H9 (cell line): ENCODE measurements at regions not wholly inside any gene's neighbourhood (a gene's known extent, or its start where the extent isn't known, plus 50 kb on each side); places are given as distances from the start of the nearest gene placed in this dataset.

Experiments used
- DNase-seq: peaks from one replicate; pipeline ENCODE4 v3.0.0-alpha.2; 2017
- H2AFZ ChIP-seq: one replicate; pipeline ENCODE4 v1.6.1; 2013; ENCODE audit warnings: mild to moderate bottlenecking, low read length, control low read depth, moderate library complexity
- H2AK5ac ChIP-seq: 2 replicates; pipeline ENCODE4 v1.6.1; 2013; ENCODE audit warnings: low read length, control low read depth, mixed read lengths; ENCODE audit not compliant: insufficient read length
- H2BK120ac ChIP-seq: one replicate; pipeline ENCODE4 v1.6.1; 2013; ENCODE audit warnings: low read depth, mild to moderate bottlenecking, low read length, control low read depth, inconsistent platforms; ENCODE audit not compliant: poor library complexity, severe bottlenecking
- H2BK12ac ChIP-seq: 2 replicates; pipeline ENCODE4 v1.6.1; 2013; ENCODE audit warnings: low read length, control low read depth, mixed read lengths, low read depth; ENCODE audit not compliant: insufficient read length
- H2BK15ac ChIP-seq: 2 replicates; pipeline ENCODE4 v1.6.1; 2013; ENCODE audit warnings: low read depth, low read length, control low read depth
- H2BK20ac ChIP-seq: one replicate; pipeline ENCODE4 v1.6.1; 2013; ENCODE audit warnings: low read depth, mild to moderate bottlenecking, low read length, control low read depth, inconsistent platforms; ENCODE audit not compliant: poor library complexity, severe bottlenecking
- H2BK5ac ChIP-seq: 2 replicates; pipeline ENCODE4 v1.6.1; 2013; ENCODE audit warnings: low read length, control low read depth, mixed read lengths; ENCODE audit not compliant: insufficient read length
- H3K14ac ChIP-seq: 2 replicates; pipeline ENCODE4 v1.6.1; 2013; ENCODE audit warnings: low read length, control low read depth; ENCODE audit not compliant: insufficient read depth
- H3K18ac ChIP-seq: 2 replicates; pipeline ENCODE4 v1.6.1; 2013; ENCODE audit warnings: low read depth, mild to moderate bottlenecking, mixed read lengths, low read length, control low read depth; ENCODE audit not compliant: insufficient read length
- H3K23ac ChIP-seq: 2 replicates; pipeline ENCODE4 v1.6.1; 2013; ENCODE audit warnings: low read length, control low read depth, mixed read lengths, low read depth; ENCODE audit not compliant: insufficient read length
- H3K23me2 ChIP-seq: 2 replicates; pipeline ENCODE4 v1.6.1; 2013; ENCODE audit warnings: low read depth, mild to moderate bottlenecking, mixed read lengths, low read length, control low read depth; ENCODE audit not compliant: insufficient read length, poor library complexity, severe bottlenecking
- H3K27ac ChIP-seq: 2 replicates; pipeline ENCODE4 v1.5.1; 2013; ENCODE audit warnings: low read length, control low read depth, mixed read lengths, low read depth; ENCODE audit not compliant: insufficient read length
- H3K27me3 ChIP-seq: 2 replicates; pipeline ENCODE4 v1.6.1; 2013; ENCODE audit warnings: low read length, control low read depth, inconsistent platforms; ENCODE audit not compliant: insufficient read depth
- H3K4ac ChIP-seq: 2 replicates; pipeline ENCODE4 v1.6.1; 2013; ENCODE audit warnings: low read depth, mild to moderate bottlenecking, control low read depth, inconsistent platforms, low read length, moderate library complexity
- H3K4me1 ChIP-seq: 2 replicates; pipeline ENCODE4 v1.6.1; 2013; ENCODE audit warnings: low read length, control low read depth, inconsistent platforms; ENCODE audit not compliant: insufficient read depth
- H3K4me2 ChIP-seq: 2 replicates; pipeline ENCODE4 v1.6.1; 2013; ENCODE audit warnings: low read length, control low read depth, mixed read lengths; ENCODE audit not compliant: insufficient read length, insufficient read depth
- H3K56ac ChIP-seq: 2 replicates; pipeline ENCODE4 v1.6.1; 2013; ENCODE audit warnings: low read depth, mild to moderate bottlenecking, mixed read lengths, low read length, control low read depth; ENCODE audit not compliant: insufficient read length
- H3K79me1 ChIP-seq: 2 replicates; pipeline ENCODE4 v1.6.1; 2013; ENCODE audit warnings: low read depth, mild to moderate bottlenecking, moderate library complexity, low read length, control low read depth, inconsistent platforms; ENCODE audit not compliant: insufficient read depth, poor library complexity, severe bottlenecking
- H3K79me2 ChIP-seq: 2 replicates; pipeline ENCODE4 v1.6.1; 2013; ENCODE audit warnings: low read length, control low read depth, inconsistent platforms; ENCODE audit not compliant: insufficient read depth
- H3K9ac ChIP-seq: 2 replicates; pipeline ENCODE4 v1.6.1; 2013; ENCODE audit warnings: low read length, control low read depth, mixed read lengths; ENCODE audit not compliant: insufficient read length; ENCODE audit errors: extremely low read depth
- H3K9me3 ChIP-seq: one replicate; pipeline ENCODE4 v1.6.1; 2013; ENCODE audit warnings: low read depth, low read length, inconsistent platforms; ENCODE audit not compliant: control insufficient read depth
- H3T11ph ChIP-seq: one replicate; pipeline ENCODE4 v1.6.1; 2013; ENCODE audit warnings: mild to moderate bottlenecking, low read length, control low read depth, inconsistent platforms
- H4K20me1 ChIP-seq: one replicate; pipeline ENCODE4 v1.6.1; 2013; ENCODE audit not compliant: control insufficient read depth, insufficient read length, insufficient read depth
- H4K5ac ChIP-seq: 2 replicates; pipeline ENCODE4 v1.6.1; 2013; ENCODE audit warnings: low read depth, mild to moderate bottlenecking, mixed read lengths, low read length, control low read depth; ENCODE audit not compliant: insufficient read length
- H4K8ac ChIP-seq: replicated peaks from 2 replicates; pipeline ENCODE4 v1.6.1; 2013; ENCODE audit warnings: low read length, control low read depth, mixed read lengths, low read depth; ENCODE audit not compliant: insufficient read length
- H4K91ac ChIP-seq: 2 replicates; pipeline ENCODE4 v1.6.1; 2013; ENCODE audit warnings: low read depth, mild to moderate bottlenecking, moderate library complexity, mixed read lengths, low read length, control low read depth; ENCODE audit not compliant: insufficient read length
- H3K27ac Mint-ChIP-seq, 3 experiments: 2 replicates in 2 of 3; 3 replicates in 1 of 3; pipeline ENCODE4 v1.8.0; 2020 to 2021; ENCODE audit warnings: mixed read lengths in 3 of 3, mild to moderate bottlenecking in 1 of 3, moderate library complexity in 1 of 3
- H3K27me3 Mint-ChIP-seq: 2 replicates; pipeline ENCODE4 v1.8.0; 2021; ENCODE audit warnings: low read depth, mild to moderate bottlenecking, moderate library complexity, mixed read lengths
- H3K36me3 Mint-ChIP-seq, 3 experiments: 2 replicates in 2 of 3; 3 replicates in 1 of 3; pipeline ENCODE4 v1.8.0; 2020 to 2021; ENCODE audit warnings: low read depth in 3 of 3, mixed read lengths in 3 of 3; ENCODE audit not compliant: insufficient read depth in 1 of 3
- H3K4me1 Mint-ChIP-seq, 2 experiments: 2 replicates each; pipeline ENCODE4 v1.8.0; 2020; ENCODE audit warnings: mixed read lengths in 2 of 2
- H3K4me3 Mint-ChIP-seq, 2 experiments: 2 replicates in 1 of 2; 3 replicates in 1 of 2; pipeline ENCODE4 v1.8.0; 2020 to 2021; ENCODE audit warnings: mild to moderate bottlenecking in 2 of 2, mixed read lengths in 2 of 2, moderate library complexity in 1 of 2
- H3K9me3 Mint-ChIP-seq, 2 experiments: 2 replicates in 1 of 2; 3 replicates in 1 of 2; pipeline ENCODE4 v1.8.0; 2020; ENCODE audit warnings: mild to moderate bottlenecking in 2 of 2, mixed read lengths in 2 of 2, moderate library complexity in 1 of 2
- WGBS: extraction: QIAGEN DNeasy Blood & Tissue Kit; methylation state at CpG from one replicate; pipeline ENCODE4 v1.1.7; 2013; ENCODE audit warnings: missing lambda C conversion rate, low lambda C conversion rate, mixed read lengths; ENCODE audit not compliant: insufficient read length; ENCODE audit errors: extremely low coverage; 5-methylcytosine and 5-hydroxymethylcytosine counted together
- TF ChIP-seq, protein P1 (sequence below): fragments of 200-600 bp; sonication (generic); conservative IDR thresholded peaks from 3 replicates; pipeline ENCODE4 v1.8.0; 2021; ENCODE audit warnings: antibody characterized with exemption, mild to moderate bottlenecking

DNA sequence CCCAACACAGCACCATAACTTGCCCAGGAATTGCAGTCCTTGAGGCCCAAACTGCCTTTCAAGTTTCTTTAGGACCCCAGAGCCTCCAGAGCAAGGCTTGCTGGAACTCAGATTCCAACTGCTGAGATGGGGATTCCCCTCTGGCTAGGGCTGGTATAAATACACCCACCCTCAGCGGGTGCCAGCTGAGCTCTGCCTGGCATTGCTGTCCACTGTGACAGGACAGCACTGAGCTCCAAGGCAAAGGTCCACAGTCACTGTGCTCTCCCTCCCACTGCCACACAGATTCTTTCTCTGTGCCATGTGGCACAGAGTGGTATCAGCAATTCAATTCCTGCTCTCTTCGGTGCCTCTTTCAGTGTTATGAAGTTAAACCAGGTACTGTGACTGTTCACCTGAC is 304.2 kb upstream of the LMCD1 start:
- Histone ChIP-seq H4K8ac (no peak overlapping the region), H2BK20ac (no peak overlapping the region), H4K5ac (no peak overlapping the region), H3K23ac (no peak overlapping the region), H3K4ac (no peak overlapping the region), H3K4me2 (no peak overlapping the region), H2BK12ac (no peak overlapping the region), H3K79me2 (no peaks in the 10 kb centered on the region), H3K27ac (no peak overlapping the region), H2BK5ac (no peak overlapping the region), H2AFZ (no peak overlapping the region), H2AK5ac (no peak overlapping the region), H3K9me3 (no peaks in the 10 kb centered on the region), H3K14ac (no peak overlapping the region), H3K56ac (no peak overlapping the region), H3K23me2 (no peaks in the 10 kb centered on the region), H2BK15ac (no peak overlapping the region), H3K18ac (no peak overlapping the region), H3K4me1 (no peaks in the 10 kb centered on the region), H4K20me1 (no peaks in the 10 kb centered on the region), H3K79me1 (no peaks in the 10 kb centered on the region), H3K9ac (no peak overlapping the region), H4K91ac (no peak overlapping the region), H3K27me3 (no peaks in the 10 kb centered on the region), H3T11ph (no peak overlapping the region), H2BK120ac (no peak overlapping the region)
- Mint-ChIP-seq H3K9me3 (no peaks in the 10 kb centered on the region), H3K4me1 (no peaks in the 10 kb centered on the region), H3K27ac (no peak overlapping the region), H3K4me3 (no peak overlapping the region), H3K27me3 (no peaks in the 10 kb centered on the region), H3K36me3 (peaks cover 0 to 1% (median 0%) of the 10 kb centered on the region in 3 experiments; a peak in 3 of 7 replicates)
- DNase-seq: no peak
- TF ChIP-seq, protein P1, sequence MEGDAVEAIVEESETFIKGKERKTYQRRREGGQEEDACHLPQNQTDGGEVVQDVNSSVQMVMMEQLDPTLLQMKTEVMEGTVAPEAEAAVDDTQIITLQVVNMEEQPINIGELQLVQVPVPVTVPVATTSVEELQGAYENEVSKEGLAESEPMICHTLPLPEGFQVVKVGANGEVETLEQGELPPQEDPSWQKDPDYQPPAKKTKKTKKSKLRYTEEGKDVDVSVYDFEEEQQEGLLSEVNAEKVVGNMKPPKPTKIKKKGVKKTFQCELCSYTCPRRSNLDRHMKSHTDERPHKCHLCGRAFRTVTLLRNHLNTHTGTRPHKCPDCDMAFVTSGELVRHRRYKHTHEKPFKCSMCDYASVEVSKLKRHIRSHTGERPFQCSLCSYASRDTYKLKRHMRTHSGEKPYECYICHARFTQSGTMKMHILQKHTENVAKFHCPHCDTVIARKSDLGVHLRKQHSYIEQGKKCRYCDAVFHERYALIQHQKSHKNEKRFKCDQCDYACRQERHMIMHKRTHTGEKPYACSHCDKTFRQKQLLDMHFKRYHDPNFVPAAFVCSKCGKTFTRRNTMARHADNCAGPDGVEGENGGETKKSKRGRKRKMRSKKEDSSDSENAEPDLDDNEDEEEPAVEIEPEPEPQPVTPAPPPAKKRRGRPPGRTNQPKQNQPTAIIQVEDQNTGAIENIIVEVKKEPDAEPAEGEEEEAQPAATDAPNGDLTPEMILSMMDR: no peak
- no CpG with 5 or more reads among the region's 2 CpGs for WGBS
